ENCODE measurements at regions not wholly inside any gene's neighbourhood (a gene's known extent, or its start where the extent isn't known, plus 50 kb on each side); places are given as distances from the start of the nearest gene placed in this dataset.

GRCh38 chr12:107552263-107552662 is 133.3 kb upstream of the PWP1 start:
- no peak overlapping the region for H3K27ac ChIP-seq (ENCODE audit: low read length)
- no peaks in the 10 kb centered on the region for H3K79me2 ChIP-seq (ENCODE audit: low read length)
- no TSS peak for BruUV-seq (replicated peaks)
- TF ChIP-seq EZH2 (IDR thresholded peaks at IDR 0.05; ENCODE audit: low read length, unreplicated experiment) (no peak), EZH2phosphoT487 (IDR thresholded peaks at IDR 0.05; ENCODE audit: borderline replicate concordance, low read length) (no peak)
- TF ChIP-seq, protein P1, sequence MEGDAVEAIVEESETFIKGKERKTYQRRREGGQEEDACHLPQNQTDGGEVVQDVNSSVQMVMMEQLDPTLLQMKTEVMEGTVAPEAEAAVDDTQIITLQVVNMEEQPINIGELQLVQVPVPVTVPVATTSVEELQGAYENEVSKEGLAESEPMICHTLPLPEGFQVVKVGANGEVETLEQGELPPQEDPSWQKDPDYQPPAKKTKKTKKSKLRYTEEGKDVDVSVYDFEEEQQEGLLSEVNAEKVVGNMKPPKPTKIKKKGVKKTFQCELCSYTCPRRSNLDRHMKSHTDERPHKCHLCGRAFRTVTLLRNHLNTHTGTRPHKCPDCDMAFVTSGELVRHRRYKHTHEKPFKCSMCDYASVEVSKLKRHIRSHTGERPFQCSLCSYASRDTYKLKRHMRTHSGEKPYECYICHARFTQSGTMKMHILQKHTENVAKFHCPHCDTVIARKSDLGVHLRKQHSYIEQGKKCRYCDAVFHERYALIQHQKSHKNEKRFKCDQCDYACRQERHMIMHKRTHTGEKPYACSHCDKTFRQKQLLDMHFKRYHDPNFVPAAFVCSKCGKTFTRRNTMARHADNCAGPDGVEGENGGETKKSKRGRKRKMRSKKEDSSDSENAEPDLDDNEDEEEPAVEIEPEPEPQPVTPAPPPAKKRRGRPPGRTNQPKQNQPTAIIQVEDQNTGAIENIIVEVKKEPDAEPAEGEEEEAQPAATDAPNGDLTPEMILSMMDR (conservative IDR thresholded peaks at IDR 0.05; ENCODE audit: low read depth, low read length) = no peak
- H3F3A ChIP-seq (ENCODE audit: low read length, unreplicated experiment) = no peaks in the 10 kb centered on the region
- H3K4me3 ChIP-seq (ENCODE audit: low read length) = no peak overlapping the region
- H3K4me1 ChIP-seq (ENCODE audit: insufficient read depth, low read length) = no peaks in the 10 kb centered on the region
- no peaks in the 10 kb centered on the region for H3K9me3 ChIP-seq (ENCODE audit: low read length)
- no peak for DNase-seq
- no peaks in the 10 kb centered on the region for H3K27me3 ChIP-seq (ENCODE audit: low read length)
- POLR2A ChIA-PET (ENCODE audit: unreplicated experiment) = no interaction called here
- intact Hi-C loops (cut with micrococcal nuclease) = no loop called here
- no peak for ATAC-seq
- no peaks in the 10 kb centered on the region for H3K9me2 ChIP-seq (replicated peaks; ENCODE audit: low read length)
- no peaks in the 10 kb centered on the region for H3K36me3 ChIP-seq (ENCODE audit: low read depth, low read length)
- H3K4me2 ChIP-seq (ENCODE audit: low read length) = no peak overlapping the region
- H3K9ac ChIP-seq (ENCODE audit: low read length) = no peak overlapping the region
- H4K20me1 ChIP-seq (ENCODE audit: low read length) = no peaks in the 10 kb centered on the region
- CTCF ChIA-PET = no interaction called here
- H2AFZ ChIP-seq (ENCODE audit: low read length) = no peak overlapping the region

- Histone ChIP-seq H3K4me2 (ENCODE audit: low read length) (no peak overlapping the region), H2AFZ (ENCODE audit: low read length) (no peak overlapping the region), H3K9me2 (replicated peaks; ENCODE audit: low read length) (no peaks in the 10 kb centered on the region), H3K27ac (ENCODE audit: low read length) (no peak overlapping the region), H3K4me1 (ENCODE audit: insufficient read depth, low read length) (no peaks in the 10 kb centered on the region), H3K4me3 (ENCODE audit: low read length) (no peak overlapping the region), H3K27me3 (ENCODE audit: low read length) (no peaks in the 10 kb centered on the region), H3F3A (ENCODE audit: low read length, unreplicated experiment) (no peaks in the 10 kb centered on the region), H3K9ac (ENCODE audit: low read length) (no peak overlapping the region), H3K36me3 (ENCODE audit: low read depth, low read length) (no peaks in the 10 kb centered on the region), H4K20me1 (ENCODE audit: low read length) (no peaks in the 10 kb centered on the region), H3K79me2 (ENCODE audit: low read length) (no peaks in the 10 kb centered on the region), H3K9me3 (ENCODE audit: low read length) (no peaks in the 10 kb centered on the region)
- no TSS peak for BruUV-seq (replicated peaks)
- ATAC-seq (no peak), DNase-seq (no peak)
- POLR2A ChIA-PET (ENCODE audit: unreplicated experiment) = no interaction called here
- intact Hi-C loops (cut with micrococcal nuclease) = no loop called here
- no peak for TF ChIP-seq EZH2phosphoT487 (IDR thresholded peaks at IDR 0.05; ENCODE audit: borderline replicate concordance, low read length)
- TF ChIP-seq EZH2 (IDR thresholded peaks at IDR 0.05; ENCODE audit: low read length, unreplicated experiment) = no peak
- TF ChIP-seq, protein P1 (conservative IDR thresholded peaks at IDR 0.05; ENCODE audit: low read depth, low read length) = no peak
- CTCF ChIA-PET = no interaction called here
Measured at GRCh38 chr12:107553211-107553765, 132.3 kb upstream of the PWP1 start.

GRCh38 chr12:107554941-107555340 is 130.7 kb upstream of the PWP1 start:
- CTCF ChIA-PET = interaction anchor here (0.6 kb wide), 1 partner anchor 121 kb away, joined by 9 read pairs; no protein-coding TSS in a partner anchor

More at GRCh38 chr12:107554941-107555340, 130.7 kb upstream of the PWP1 start:
- no peak overlapping the region for H3K4me2 ChIP-seq (ENCODE audit: low read length)
- POLR2A ChIA-PET (ENCODE audit: unreplicated experiment) = no interaction called here
- H3K4me1 ChIP-seq (ENCODE audit: insufficient read depth, low read length) = no peaks in the 10 kb centered on the region
- no peaks in the 10 kb centered on the region for H3K79me2 ChIP-seq (ENCODE audit: low read length)
- H2AFZ ChIP-seq (ENCODE audit: low read length) = no peak overlapping the region
- DNase-seq (no peak), ATAC-seq (no peak)
- H3K9me2 ChIP-seq (replicated peaks; ENCODE audit: low read length) = no peaks in the 10 kb centered on the region
- H3K4me3 ChIP-seq (ENCODE audit: low read length) = no peak overlapping the region
- H3F3A ChIP-seq (ENCODE audit: low read length, unreplicated experiment) = no peaks in the 10 kb centered on the region
- intact Hi-C loops (cut with micrococcal nuclease) = no loop called here
- no TSS peak for BruUV-seq (replicated peaks)
- H3K9ac ChIP-seq (ENCODE audit: low read length) = no peak overlapping the region
- H3K27ac ChIP-seq (ENCODE audit: low read length) = no peak overlapping the region
- no peaks in the 10 kb centered on the region for H4K20me1 ChIP-seq (ENCODE audit: low read length)
- H3K27me3 ChIP-seq (ENCODE audit: low read length) = no peaks in the 10 kb centered on the region
- H3K36me3 ChIP-seq (ENCODE audit: low read depth, low read length) = no peaks in the 10 kb centered on the region
- no peaks in the 10 kb centered on the region for H3K9me3 ChIP-seq (ENCODE audit: low read length)
- TF ChIP-seq, protein P1 (conservative IDR thresholded peaks at IDR 0.05; ENCODE audit: low read depth, low read length) = no peak
- TF ChIP-seq EZH2phosphoT487 (IDR thresholded peaks at IDR 0.05; ENCODE audit: borderline replicate concordance, low read length) = no peak
- TF ChIP-seq EZH2 (IDR thresholded peaks at IDR 0.05; ENCODE audit: low read length, unreplicated experiment) = no peak

All from PC-3 (cell line).